Skeletal muscle tissue (tissue), 3 donors: ENCODE measurements at regions not wholly inside any gene's neighbourhood (a gene's known extent, or its start where the extent isn't known, plus 50 kb on each side); places are given as distances from the start of the nearest gene placed in this dataset.

Source experiments
- H3K27ac ChIP-seq: one replicate; pipeline ENCODE4 v1.7.0; 2013; ENCODE audit warnings: mild to moderate bottlenecking, low read depth, low read length, inconsistent platforms
- H3K27me3 ChIP-seq, 3 donors: one replicate each; pipeline ENCODE4 v1.7.0; 2013; ENCODE audit warnings: low read length in 3 of 3; ENCODE audit not compliant: control insufficient read depth in 3 of 3, insufficient read depth in 3 of 3
- H3K36me3 ChIP-seq, 3 donors: one replicate each; pipeline ENCODE4 v1.7.0; 2013; ENCODE audit warnings: low read length in 3 of 3; ENCODE audit not compliant: control insufficient read depth in 3 of 3, insufficient read depth in 3 of 3
- H3K4me1 ChIP-seq, 3 donors: one replicate each; pipeline ENCODE4 v1.7.0; 2013; ENCODE audit warnings: low read length in 3 of 3, mild to moderate bottlenecking in 3 of 3; ENCODE audit not compliant: control insufficient read depth in 3 of 3, insufficient read depth in 3 of 3
- H3K4me3 ChIP-seq, 3 donors: one replicate each; pipeline ENCODE4 v1.7.0; 2013; ENCODE audit warnings: low read length in 3 of 3
- H3K9ac ChIP-seq, 3 donors: one replicate each; pipeline ENCODE4 v1.7.0; 2013; ENCODE audit warnings: low read length in 3 of 3, mild to moderate bottlenecking in 3 of 3, moderate library complexity in 2 of 3, low read depth in 1 of 3
- H3K9me3 ChIP-seq, 3 donors: one replicate each; pipeline ENCODE4 v1.7.0; 2013; ENCODE audit warnings: low read length in 3 of 3; ENCODE audit not compliant: control insufficient read depth in 3 of 3
- donor health status: Osteomylitis.

DNA sequence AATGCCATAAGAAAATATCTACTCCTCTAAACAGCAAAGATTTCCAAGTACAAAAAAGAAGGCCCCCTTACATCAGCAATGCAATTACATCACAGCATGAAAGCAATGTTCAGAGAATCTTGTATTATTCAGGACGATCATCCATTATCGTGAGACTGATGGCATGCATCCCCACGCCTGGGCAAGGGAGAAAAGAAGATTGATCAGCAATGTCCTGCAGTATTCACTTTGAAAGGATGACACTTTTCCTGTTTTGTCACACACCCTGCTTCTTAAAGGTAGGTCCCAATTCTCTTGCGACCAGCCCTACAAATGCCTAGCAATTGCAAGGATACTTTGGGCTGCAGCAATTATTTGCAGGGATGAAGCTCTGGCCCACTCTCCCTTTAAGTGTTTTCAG is 108.7 kb downstream of the TOMM20 start:
- Histone ChIP-seq H3K4me1 (peaks cover 11 to 26% (median 15%) of the 10 kb centered on the region in 3 donors), H3K9ac (no peak overlapping the region)

GRCh38 chr1:235019471-235019870 is 109.2 kb downstream of the TOMM20 start:
- Histone ChIP-seq H3K27me3 (no peaks in the 10 kb centered on the region), H3K4me1 (peaks cover 11 to 26% (median 15%) of the 10 kb centered on the region in 3 donors), H3K36me3 (no peaks in the 10 kb centered on the region), H3K9ac (no peak overlapping the region), H3K9me3 (peaks cover 0 to 4% (median 0%) of the 10 kb centered on the region in 3 donors), H3K27ac (no peak overlapping the region), H3K4me3 (no peak overlapping the region)

More for the DNA sequence above, 108.7 kb downstream of the TOMM20 start:
- Histone ChIP-seq H3K27me3 (no peaks in the 10 kb centered on the region), H3K27ac (no peak overlapping the region), H3K36me3 (no peaks in the 10 kb centered on the region), H3K9me3 (peaks cover 0 to 4% (median 0%) of the 10 kb centered on the region in 3 donors), H3K4me3 (no peak overlapping the region)

DNA sequence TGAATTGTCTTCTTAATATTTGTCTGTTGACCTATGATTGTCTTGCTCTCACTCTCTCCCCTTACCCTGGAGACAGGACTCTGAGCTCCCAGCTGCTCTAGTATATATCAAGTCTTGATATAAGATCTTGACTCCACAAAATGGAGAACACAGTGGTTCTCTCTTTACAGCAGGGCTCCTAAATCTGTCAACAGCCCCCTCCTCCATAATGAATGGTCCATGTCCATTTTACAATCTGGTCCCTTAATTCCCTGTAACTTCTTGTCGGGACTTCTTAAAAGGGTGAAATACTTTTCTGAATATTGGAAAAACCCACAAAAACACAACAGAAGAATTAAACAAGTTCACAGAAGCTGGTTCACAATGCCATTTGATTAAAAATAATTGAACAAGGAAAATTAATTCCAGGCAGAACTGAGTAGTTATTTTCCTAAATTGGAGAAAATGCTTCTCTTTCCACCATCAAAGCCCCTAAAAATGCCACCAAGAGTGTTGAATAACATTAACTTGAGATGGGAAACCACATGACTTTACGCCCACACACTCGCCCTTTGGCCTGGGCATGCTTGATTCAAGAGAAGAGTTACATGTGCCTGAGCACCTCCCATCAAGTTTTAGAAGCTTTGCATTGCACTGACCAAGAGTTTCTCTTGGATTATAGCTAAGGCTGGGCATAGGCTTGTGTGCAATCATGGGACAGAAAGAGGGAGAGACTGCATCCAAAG is 109.8 kb downstream of the TOMM20 start:
- H3K9ac ChIP-seq = no peak overlapping the region
- no peaks in the 10 kb centered on the region for H3K27me3 ChIP-seq
- peaks cover 0 to 4% (median 0%) of the 10 kb centered on the region in 3 donors for H3K9me3 ChIP-seq
- H3K36me3 ChIP-seq = no peaks in the 10 kb centered on the region
- no peak overlapping the region for H3K27ac ChIP-seq
- no peak overlapping the region for H3K4me3 ChIP-seq
- H3K4me1 ChIP-seq = peaks cover 11 to 26% (median 15%) of the 10 kb centered on the region in 3 donors

GRCh38 chr1:235018161-235018560 is 110.5 kb downstream of the TOMM20 start:
- Histone ChIP-seq H3K4me3 (no peak overlapping the region), H3K9ac (no peak overlapping the region), H3K4me1 (peaks cover 7 to 22% (median 12%) of the 10 kb centered on the region in 3 donors), H3K36me3 (no peaks in the 10 kb centered on the region), H3K27ac (no peak overlapping the region), H3K9me3 (peaks cover 0 to 4% (median 0%) of the 10 kb centered on the region in 3 donors), H3K27me3 (no peaks in the 10 kb centered on the region)

GRCh38 chr1:235017719-235018118 is 110.9 kb downstream of the TOMM20 start:
- Histone ChIP-seq H3K27me3 (no peaks in the 10 kb centered on the region), H3K27ac (no peak overlapping the region), H3K4me1 (peaks cover 5 to 19% (median 9%) of the 10 kb centered on the region in 3 donors), H3K36me3 (no peaks in the 10 kb centered on the region), H3K9ac (no peak overlapping the region), H3K9me3 (peaks cover 0 to 4% (median 0%) of the 10 kb centered on the region in 3 donors), H3K4me3 (no peak overlapping the region)

DNA sequence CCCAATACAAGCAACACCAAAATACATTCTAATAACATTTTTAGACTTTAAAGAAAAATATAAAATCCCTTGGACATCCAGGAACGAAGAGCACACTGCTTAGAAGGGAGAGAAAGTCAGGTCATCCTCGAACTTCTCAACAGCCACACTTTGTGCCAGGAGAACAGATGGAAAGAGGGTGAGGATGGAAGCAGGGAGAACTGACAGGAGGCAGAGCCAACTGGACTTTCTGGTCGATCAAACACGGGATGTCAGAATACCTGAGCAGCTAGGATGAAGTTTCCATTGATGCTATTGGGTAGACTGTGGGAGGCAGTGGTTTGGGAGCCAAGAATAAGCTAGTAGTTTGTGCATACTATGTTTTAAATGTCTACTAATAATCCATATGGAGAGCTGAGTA is 111.4 kb downstream of the TOMM20 start:
- Histone ChIP-seq H3K9ac (no peak overlapping the region), H3K27me3 (no peaks in the 10 kb centered on the region), H3K9me3 (peaks cover 0 to 4% (median 0%) of the 10 kb centered on the region in 3 donors), H3K36me3 (no peaks in the 10 kb centered on the region), H3K4me1 (peaks cover 6 to 19% (median 7%) of the 10 kb centered on the region in 3 donors), H3K4me3 (no peak overlapping the region), H3K27ac (no peak overlapping the region)

GRCh38 chr1:235015291-235015985 is 113.2 kb downstream of the TOMM20 start:
- Histone ChIP-seq H3K9me3 (peaks cover 0 to 4% (median 0%) of the 10 kb centered on the region in 3 donors), H3K9ac (no peak overlapping the region), H3K4me3 (no peak overlapping the region), H3K27me3 (no peaks in the 10 kb centered on the region), H3K4me1 (peaks cover 11 to 21% (median 13%) of the 10 kb centered on the region in 3 donors), H3K27ac (no peak overlapping the region), H3K36me3 (no peaks in the 10 kb centered on the region)

- no peaks in the 10 kb centered on the region for H3K27me3 ChIP-seq
- no peak overlapping the region for H3K27ac ChIP-seq
- H3K9ac ChIP-seq = no peak overlapping the region
- H3K4me3 ChIP-seq = no peak overlapping the region
- H3K36me3 ChIP-seq = no peaks in the 10 kb centered on the region
- peaks cover 11 to 21% (median 13%) of the 10 kb centered on the region in 3 donors for H3K4me1 ChIP-seq
- H3K9me3 ChIP-seq = peaks cover 0 to 4% (median 0%) of the 10 kb centered on the region in 3 donors
These were observed 113.9 kb downstream of the TOMM20 start for GRCh38 chr1:235014756-235015155.

DNA sequence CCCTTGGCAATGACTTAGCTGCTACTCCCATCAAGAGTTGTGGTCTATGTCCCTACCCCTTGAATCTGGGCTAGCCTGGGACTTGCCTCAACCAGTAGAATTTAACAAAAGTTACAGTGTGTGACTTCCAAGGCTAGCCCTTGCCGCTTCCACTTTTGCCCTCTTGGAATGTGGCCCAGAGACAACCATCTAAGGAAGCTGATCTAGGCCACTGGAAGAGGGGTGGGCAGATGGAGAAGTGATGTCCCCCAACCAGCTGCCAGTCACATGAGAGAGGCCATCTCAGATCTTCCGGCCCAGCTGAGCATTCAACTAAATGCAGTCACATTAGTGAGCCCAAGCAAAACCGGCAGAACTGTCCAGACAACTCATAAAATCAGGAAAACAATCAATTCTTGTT is 115.1 kb downstream of the TOMM20 start:
- Histone ChIP-seq H3K9ac (no peak overlapping the region), H3K27ac (no peak overlapping the region), H3K4me3 (no peak overlapping the region), H3K4me1 (peaks cover 11 to 21% (median 13%) of the 10 kb centered on the region in 3 donors), H3K27me3 (no peaks in the 10 kb centered on the region), H3K36me3 (no peaks in the 10 kb centered on the region), H3K9me3 (peaks cover 0 to 4% (median 0%) of the 10 kb centered on the region in 3 donors)
